ENCODE measurements at regions not wholly inside any gene's neighbourhood (a gene's known extent, or its start where the extent isn't known, plus 50 kb on each side); places are given as distances from the start of the nearest gene placed in this dataset.

DNA sequence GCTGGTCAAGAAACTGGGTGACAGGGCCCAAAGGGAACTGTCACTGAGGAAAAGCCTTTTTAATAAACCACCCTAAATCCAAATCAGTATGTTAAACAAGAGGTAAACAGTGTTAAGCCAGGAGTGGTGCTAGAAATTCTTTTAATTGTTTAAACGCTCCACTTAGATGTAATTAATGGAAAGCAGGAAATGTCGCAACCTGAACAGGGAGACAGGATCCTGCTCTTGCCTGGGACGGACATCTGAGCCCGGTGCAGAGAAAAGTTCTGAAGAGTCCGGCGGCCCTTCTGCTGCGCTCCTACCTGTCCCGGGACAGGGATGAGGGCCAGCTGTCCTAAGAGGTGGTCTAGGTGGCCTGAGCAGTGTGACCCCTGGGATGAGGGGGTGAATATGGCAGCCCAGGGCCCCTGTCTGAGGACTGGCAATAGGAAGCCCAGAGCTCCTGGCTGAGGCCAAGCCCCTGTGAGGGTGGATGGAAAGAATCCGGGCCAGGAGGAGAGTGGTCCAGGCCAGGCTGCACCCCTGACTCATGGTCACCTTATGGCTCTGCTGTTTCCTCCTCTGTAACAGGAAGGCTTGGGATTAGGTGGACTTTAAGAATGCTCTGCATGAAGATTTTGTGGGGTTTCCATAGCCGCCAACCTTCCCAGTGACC lies 112.8 kb upstream of the GJB6 start:
- no peak overlapping the region for H3K4me3 ChIP-seq (ENCODE audit: low read depth, low read length)
- no peak for TF ChIP-seq CTCF (IDR thresholded peaks at IDR 0.05; ENCODE audit: insufficient read depth, low read length)
- DNase-seq (ENCODE audit: low read depth) = no peak

- TF ChIP-seq CTCF (IDR thresholded peaks at IDR 0.05; ENCODE audit: insufficient read depth, low read length) = no peak
- no peak overlapping the region for H3K4me3 ChIP-seq (ENCODE audit: low read depth, low read length)
- DNase-seq (ENCODE audit: low read depth) = no peak
These were observed 110.2 kb upstream of the GJB6 start for GRCh38 chr13:20342311-20342710.

DNA sequence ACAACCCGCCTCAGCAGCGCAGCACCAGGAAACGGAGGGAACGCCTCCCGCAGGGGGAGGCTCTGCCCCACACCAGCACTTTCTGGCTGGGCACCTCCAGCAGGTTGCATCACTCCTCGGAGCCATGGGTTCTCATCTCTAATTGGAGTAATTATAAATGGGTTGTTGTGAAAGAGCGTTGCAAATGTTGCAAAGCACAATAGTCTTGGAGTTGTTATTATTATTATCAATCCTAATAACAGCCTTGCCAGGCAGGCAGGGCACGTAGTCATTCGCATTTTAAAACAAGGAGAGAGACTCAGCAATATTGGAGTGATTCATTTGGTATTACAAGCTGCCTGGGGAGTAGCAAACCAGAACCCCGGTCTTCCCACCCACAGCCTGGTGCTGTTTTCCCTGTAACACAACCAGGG lies 108.6 kb upstream of the GJB6 start:
- H3K4me3 ChIP-seq (ENCODE audit: low read depth, low read length) = no peak overlapping the region
- DNase-seq (ENCODE audit: low read depth) = peak; percentile 39
- TF ChIP-seq CTCF (IDR thresholded peaks at IDR 0.05; ENCODE audit: insufficient read depth, low read length) = no peak

DNA sequence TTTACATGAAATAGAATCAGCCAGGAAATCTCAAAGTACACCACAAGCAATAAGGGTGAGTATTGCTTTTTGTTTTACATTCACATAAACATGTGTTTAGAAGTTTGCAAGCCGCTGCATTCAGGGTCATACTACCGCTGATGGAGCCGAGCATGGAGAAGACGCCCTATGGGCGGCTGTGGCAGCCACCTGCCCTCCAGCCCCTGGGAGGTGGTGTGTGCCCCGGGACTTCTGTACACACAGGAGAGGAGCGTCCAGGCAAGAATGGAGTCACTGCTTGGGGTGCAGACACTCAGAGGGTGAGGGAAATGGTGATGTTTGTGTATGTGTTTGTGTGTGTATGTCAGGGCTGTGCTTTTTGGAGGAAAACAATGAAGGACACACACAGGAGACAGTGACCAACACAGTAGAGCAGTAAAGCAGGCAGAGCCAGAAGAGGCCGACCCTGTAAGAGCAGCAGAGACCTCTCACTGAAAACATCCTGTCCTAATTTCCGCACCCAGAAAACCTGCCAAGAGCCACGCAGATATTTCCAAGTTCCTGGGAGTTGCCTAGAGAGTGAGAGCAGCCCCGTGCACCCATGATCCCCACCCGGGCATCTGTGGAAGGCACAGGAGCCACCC lies 108.1 kb upstream of the GJB6 start:
- no peak overlapping the region for H3K4me3 ChIP-seq (ENCODE audit: low read depth, low read length)
- DNase-seq (ENCODE audit: low read depth) = no peak
- TF ChIP-seq CTCF (IDR thresholded peaks at IDR 0.05; ENCODE audit: insufficient read depth, low read length) = no peak

GRCh38 chr13:20337884-20338551 lies 105.9 kb upstream of the GJB6 start:
- no peak for DNase-seq (ENCODE audit: low read depth)
- no peak for TF ChIP-seq CTCF (IDR thresholded peaks at IDR 0.05; ENCODE audit: insufficient read depth, low read length)
- no peak overlapping the region for H3K4me3 ChIP-seq (ENCODE audit: low read depth, low read length)

GRCh38 chr13:20336761-20337160 lies 104.6 kb upstream of the GJB6 start:
- H3K4me3 ChIP-seq (ENCODE audit: low read depth, low read length) = no peak overlapping the region
- no peak for TF ChIP-seq CTCF (IDR thresholded peaks at IDR 0.05; ENCODE audit: insufficient read depth, low read length)
- DNase-seq (ENCODE audit: low read depth) = no peak

Measured in fibroblast of the aortic adventitia (primary cell).